ENCODE measurements at regions not wholly inside any gene's neighbourhood (a gene's known extent, or its start where the extent isn't known, plus 50 kb on each side); places are given as distances from the start of the nearest gene placed in this dataset.

DNA sequence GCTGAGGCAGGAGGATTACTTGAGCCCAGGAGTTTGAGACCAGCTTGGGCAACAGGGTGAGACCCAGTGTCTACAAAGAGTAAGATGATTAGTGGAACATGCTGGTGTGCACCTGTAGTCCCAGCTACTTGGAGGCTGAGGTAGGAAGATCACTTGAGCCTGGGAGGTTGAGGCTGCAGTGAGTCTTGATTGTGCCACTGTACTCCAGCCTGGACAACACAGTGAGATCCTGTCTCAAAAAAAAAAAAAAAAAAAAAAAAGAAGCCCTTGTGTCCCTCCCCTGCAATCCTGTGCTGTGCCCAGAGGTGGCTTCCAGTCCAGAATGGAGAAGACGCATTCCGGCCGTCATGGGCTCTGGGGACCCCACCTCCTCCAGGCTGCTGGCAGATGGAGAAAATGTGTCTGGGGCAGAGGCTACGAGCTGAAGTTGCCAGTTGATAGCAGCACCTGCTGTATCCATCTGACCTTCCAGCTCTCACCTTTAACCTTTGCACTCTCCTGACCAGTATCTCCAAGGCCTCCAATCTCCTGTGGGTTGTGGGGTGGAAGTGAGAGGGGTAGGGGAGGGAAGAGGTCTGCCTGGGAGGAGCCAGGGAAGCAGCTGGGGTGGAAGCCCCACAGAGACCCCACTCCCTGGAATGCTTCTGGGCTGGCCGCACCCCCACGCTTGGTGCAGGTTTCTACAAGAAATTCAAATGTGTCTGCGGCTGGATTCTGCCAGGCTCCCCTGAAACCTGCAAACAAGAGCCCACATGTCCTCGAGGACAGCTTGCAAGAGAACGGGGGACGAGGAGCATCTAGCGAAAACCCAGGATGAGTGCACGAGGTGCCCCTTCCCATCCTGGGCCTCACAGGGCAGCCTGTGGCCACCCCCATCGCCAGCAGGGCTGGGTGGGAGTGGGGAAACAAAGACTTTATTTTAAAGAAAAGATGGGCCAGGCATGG lies 148.3 kb upstream of the IER5L start:
- Histone ChIP-seq H3K9ac (replicated peaks; ENCODE audit: extremely low read depth, insufficient read depth, low read length) (no peak overlapping the region), H3K27ac (ENCODE audit: insufficient read depth, low read depth, low read length) (no peak overlapping the region), H3K36me3 (ENCODE audit: control insufficient read depth in 2 of 2, extremely low read depth in 1 of 2, insufficient read depth in 2 of 2, low read length in 2 of 2) (no peaks in the 10 kb centered on the region), H3K79me2 (ENCODE audit: control insufficient read depth, insufficient read depth, low read length) (no peaks in the 10 kb centered on the region), H4K20me1 (replicated peaks; ENCODE audit: control insufficient read depth, extremely low read depth, insufficient read depth, low read length) (no peaks in the 10 kb centered on the region), H3K4me3 (replicated peaks in 1 of 3; ENCODE audit: insufficient read depth in 1 of 3, low read depth in 1 of 3, low read length in 3 of 3) (no peak overlapping the region), H3K9me3 (replicated peaks; ENCODE audit: control insufficient read depth, insufficient read depth, low read length) (no peaks in the 10 kb centered on the region), H3K9me1 (replicated peaks; ENCODE audit: control insufficient read depth, extremely low read depth, insufficient read depth, low read length) (no peaks in the 10 kb centered on the region), H2AFZ (ENCODE audit: low read depth, low read length) (no peak overlapping the region), H3K4me2 (ENCODE audit: insufficient read depth, low read length) (no peak overlapping the region), H3K4me1 (ENCODE audit: control insufficient read depth, extremely low read depth, insufficient read depth, low read length) (no peaks in the 10 kb centered on the region), H3K27me3 (ENCODE audit: control insufficient read depth in 2 of 2, insufficient read depth in 2 of 2, low read length in 2 of 2) (no peaks in the 10 kb centered on the region)
- FAIRE-seq (no peak), DNase-seq (ENCODE audit: low read depth, low spot score) (no peak)
- ChIA-PET POLR2A (no interaction called here), CTCF (interaction anchor here (0.7 kb wide), 2 partner anchors 17 to 19 kb away, joined by 3 read pairs; no protein-coding TSS in a partner anchor)
- intact Hi-C loops (cut with micrococcal nuclease) = no loop called here
- dilution Hi-C loops (cut with MboI; ENCODE audit: extremely low pct_ligation_motif_present, low sequenced_read_pairs) = no loop called here
- TF ChIP-seq, protein P1, sequence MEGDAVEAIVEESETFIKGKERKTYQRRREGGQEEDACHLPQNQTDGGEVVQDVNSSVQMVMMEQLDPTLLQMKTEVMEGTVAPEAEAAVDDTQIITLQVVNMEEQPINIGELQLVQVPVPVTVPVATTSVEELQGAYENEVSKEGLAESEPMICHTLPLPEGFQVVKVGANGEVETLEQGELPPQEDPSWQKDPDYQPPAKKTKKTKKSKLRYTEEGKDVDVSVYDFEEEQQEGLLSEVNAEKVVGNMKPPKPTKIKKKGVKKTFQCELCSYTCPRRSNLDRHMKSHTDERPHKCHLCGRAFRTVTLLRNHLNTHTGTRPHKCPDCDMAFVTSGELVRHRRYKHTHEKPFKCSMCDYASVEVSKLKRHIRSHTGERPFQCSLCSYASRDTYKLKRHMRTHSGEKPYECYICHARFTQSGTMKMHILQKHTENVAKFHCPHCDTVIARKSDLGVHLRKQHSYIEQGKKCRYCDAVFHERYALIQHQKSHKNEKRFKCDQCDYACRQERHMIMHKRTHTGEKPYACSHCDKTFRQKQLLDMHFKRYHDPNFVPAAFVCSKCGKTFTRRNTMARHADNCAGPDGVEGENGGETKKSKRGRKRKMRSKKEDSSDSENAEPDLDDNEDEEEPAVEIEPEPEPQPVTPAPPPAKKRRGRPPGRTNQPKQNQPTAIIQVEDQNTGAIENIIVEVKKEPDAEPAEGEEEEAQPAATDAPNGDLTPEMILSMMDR (IDR thresholded peaks at IDR 0.05; ENCODE audit: extremely low read depth in 1 of 2, insufficient read depth in 1 of 2, low read depth in 1 of 2, low read length in 2 of 2) = no peak
- TF ChIP-seq EZH2 (IDR thresholded peaks at IDR 0.05; ENCODE audit: borderline replicate concordance, low read depth, low read length, severe bottlenecking) = no peak
- no peak for TF ChIP-seq MYC (IDR thresholded peaks at IDR 0.05; ENCODE audit: low read depth, low read length)
- no peak for TF ChIP-seq GATA2 (IDR thresholded peaks at IDR 0.05; ENCODE audit: insufficient read depth, insufficient read length, low read depth, low read length)
- no peak for TF ChIP-seq POLR2AphosphoS5 (IDR thresholded peaks at IDR 0.05; ENCODE audit: insufficient read depth, low read depth, low read length)
- TF ChIP-seq, protein P2, sequence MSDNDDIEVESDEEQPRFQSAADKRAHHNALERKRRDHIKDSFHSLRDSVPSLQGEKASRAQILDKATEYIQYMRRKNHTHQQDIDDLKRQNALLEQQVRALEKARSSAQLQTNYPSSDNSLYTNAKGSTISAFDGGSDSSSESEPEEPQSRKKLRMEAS (IDR thresholded peaks at IDR 0.05; ENCODE audit: insufficient read depth, insufficient read length) = no peak
- TF ChIP-seq JUN (IDR thresholded peaks at IDR 0.05; ENCODE audit: borderline replicate concordance, insufficient read depth, insufficient read length, low read depth) = no peak
- TF ChIP-seq FOS (IDR thresholded peaks at IDR 0.05; ENCODE audit: borderline replicate concordance, insufficient read depth, low read length) = no peak
- no peak for TF ChIP-seq POLR2A (IDR thresholded peaks at IDR 0.05; ENCODE audit: low read depth, low read length)
- no TSS peak for BruUV-seq (replicated peaks)

Measured in endothelial cell of umbilical vein (primary cell).